Thyroid gland (tissue), 4 donors: ENCODE measurements at regions not wholly inside any gene's neighbourhood (a gene's known extent, or its start where the extent isn't known, plus 50 kb on each side); places are given as distances from the start of the nearest gene placed in this dataset.

Experiments
- CTCF ChIP-seq, 6 experiments: fragments of 200-600 bp in 3 of 6; fragments of 450-650 bp in 3 of 6; sonication (generic) in 3 of 6; IDR thresholded peaks; one replicate each; pipeline ENCODE4 v1.5.1; 2016 to 2019; ENCODE audit warnings: antibody characterized with exemption in 6 of 6, mild to moderate bottlenecking in 2 of 6, inconsistent platforms in 1 of 6, moderate library complexity in 1 of 6
- POLR2A ChIP-seq, 2 donors: fragments of 450-650 bp; IDR thresholded peaks; one replicate each; pipeline ENCODE4 v1.6.1; 2017; ENCODE audit warnings: antibody characterized with exemption in 2 of 2, mild to moderate bottlenecking in 2 of 2, moderate library complexity in 1 of 2

- TF ChIP-seq CTCF (IDR thresholded peaks at IDR 0.05) (no peak), POLR2A (IDR thresholded peaks at IDR 0.05) (no peak)
These were observed 634.6 kb upstream of the ADGRL3 start for GRCh38 chr4:60565558-60565957.
